ENCODE measurements at regions not wholly inside any gene's neighbourhood (a gene's known extent, or its start where the extent isn't known, plus 50 kb on each side); places are given as distances from the start of the nearest gene placed in this dataset.

DNA sequence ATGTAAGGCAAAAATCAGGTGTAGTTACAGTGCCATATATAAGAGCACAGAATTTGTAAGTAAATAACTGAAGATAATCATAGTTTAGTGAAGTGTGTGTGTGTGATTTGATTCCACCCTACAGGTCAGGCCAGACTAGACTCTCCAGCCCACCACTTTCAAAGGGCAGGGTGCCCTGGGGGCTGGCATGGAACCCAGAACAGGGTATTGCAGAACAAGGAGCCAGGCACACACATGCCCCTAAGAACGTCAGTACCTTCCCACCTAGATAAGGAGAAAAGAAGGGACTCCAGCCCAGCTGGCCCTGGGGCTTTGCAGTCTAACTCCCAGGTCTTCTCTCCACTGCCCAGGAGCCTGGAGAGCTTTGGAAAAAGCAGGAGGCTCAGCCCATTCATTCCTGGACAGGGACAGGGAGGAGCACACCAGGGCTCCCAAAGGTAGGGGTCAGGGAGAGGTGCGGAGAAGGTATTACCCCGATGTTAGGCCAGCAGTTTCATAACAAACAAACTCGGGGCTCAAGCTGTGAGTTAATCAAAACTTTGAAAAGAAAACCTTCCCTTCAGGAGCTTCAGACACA is 149.7 kb upstream of the VANGL1 start:
- DNase-seq (ENCODE audit: low spot score): no peak

DNA sequence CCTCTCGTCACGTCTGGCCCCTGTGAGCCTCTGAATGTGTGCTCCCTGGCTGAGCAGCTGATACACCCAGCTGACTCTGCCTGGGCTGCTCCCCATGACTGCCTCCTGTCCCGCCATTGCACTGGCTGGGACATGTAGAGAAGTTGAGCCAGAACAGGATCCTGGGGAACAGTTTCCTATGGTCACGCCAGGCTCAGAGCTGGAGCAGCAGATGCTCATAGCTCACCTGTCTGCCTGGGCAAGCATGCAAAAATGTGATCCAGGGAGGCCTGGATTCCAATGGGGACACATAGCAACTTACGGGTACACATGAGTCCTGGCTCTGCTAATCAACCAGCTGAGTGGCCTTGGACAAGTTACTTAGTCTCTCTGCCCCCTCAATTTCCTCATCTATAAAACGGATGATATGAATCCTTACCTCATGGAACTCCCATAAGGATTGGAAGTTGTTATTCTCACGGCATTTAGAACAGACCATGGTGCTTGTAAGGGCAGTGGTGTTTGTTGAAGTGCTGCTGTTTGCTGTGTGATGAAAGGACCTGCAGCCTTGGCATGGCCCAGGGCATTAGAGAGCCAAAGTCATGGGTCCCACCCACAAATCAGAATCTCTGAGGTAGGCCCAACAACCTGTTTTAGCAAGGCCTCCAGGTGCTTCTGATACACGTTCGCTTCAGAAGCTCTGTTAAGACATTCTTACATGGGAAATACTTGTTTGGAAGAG is 150.3 kb upstream of the VANGL1 start:
- no peak for DNase-seq (ENCODE audit: low spot score)

DNA sequence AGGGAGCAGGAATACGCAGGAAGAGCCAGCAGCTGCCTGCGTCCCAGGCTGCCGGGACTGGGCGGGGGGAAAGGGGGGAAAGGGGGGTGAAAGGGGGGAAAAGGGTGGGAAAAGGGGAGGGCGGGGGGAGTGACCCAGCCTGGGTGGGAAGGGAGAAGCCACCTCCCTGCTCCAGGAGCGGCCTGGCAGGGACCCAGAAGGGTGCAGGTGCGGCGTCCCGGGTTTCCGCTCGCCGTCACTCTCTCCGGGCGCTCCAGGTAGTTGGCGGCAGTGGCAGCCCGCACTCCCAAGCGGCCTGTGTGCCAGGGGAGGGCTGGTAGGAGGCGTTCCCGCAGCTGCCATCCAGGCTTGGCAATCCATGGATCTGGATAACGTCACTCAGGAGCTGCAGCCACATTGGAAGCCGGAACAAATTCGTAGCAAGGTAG is 141.0 kb upstream of the NGF start:
- DNase-seq (ENCODE audit: low spot score): no peak

DNA sequence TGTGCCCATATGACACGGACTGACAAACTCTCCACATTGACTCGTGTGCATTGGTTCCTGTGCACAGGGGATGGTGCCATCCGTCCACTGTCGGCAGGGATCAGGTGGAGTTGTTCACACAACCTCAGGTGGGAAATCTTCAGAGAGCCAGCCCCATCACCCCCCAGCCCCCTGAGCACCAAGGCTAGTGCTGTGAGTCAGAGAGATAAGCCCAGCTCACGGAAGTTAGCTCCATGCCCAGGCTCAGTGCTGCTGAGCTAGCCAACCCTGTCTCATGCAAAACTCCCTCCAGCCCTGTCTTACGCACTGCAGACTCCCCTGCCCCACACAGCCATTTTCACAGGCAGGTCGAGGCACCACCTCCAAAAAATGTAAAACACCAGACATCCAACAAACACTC is 139.0 kb upstream of the NGF start:
- no peak for DNase-seq (ENCODE audit: low spot score)

DNA sequence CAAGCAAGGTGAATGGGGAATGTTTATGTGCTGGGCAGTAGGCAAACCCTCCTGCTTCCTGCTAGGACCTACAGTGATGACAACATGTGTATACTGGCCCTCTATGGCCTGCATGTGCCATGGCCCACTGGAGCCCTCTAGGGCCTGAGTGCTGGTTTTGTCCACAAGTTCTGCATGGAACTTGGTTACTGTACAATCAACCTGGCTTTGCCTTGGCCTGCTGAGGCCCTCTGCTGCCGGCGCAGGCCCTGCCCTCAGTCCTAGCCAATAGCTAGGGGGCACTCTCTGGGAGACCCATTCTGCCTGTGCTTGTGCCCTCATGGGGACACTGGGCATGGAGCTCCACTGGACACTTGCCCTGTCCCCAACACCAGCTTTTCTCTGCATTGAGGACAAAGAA is 138.6 kb upstream of the NGF start:
- DNase-seq (ENCODE audit: low spot score): peak; percentile 30

DNA sequence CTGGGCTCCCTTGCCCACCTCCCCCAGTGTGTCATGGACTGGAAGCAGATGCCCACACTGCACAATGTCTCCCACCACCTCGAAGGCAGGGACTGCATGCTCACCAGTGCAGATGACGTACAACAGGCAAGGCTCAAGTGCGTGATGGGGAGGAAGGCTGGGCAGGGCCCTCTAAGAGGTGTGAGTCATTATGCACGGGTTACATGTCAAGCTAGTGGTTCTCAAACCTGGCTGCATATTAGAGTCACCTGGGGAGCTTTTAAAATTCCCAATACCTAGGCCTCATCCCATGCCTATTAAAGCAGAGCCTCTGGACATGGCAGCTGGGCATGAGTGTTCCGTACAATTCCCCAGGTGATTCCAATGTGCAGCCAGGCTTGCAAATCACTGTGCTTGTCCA is 137.9 kb upstream of the NGF start:
- no peak for DNase-seq (ENCODE audit: low spot score)

DNA sequence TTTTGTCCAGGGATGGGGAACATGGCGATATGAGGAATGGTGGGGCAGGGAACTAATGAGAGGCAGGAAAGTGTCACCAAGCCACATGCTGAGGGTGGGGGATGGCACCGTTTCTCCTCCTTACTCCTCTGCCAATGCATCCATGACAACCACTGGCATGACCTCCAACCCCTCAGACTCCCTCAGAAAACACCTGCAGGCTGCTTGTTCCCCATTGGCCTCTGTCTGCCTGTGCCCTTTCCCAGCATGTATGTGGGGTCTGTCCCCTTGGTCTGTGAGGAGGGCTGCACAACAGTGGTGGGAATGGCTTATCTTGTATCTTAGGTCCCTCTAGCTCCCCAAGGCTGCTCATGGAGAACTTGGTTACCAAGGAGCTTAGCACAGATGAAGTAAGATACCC is 137.2 kb upstream of the NGF start:
- no peak for DNase-seq (ENCODE audit: low spot score)

DNA sequence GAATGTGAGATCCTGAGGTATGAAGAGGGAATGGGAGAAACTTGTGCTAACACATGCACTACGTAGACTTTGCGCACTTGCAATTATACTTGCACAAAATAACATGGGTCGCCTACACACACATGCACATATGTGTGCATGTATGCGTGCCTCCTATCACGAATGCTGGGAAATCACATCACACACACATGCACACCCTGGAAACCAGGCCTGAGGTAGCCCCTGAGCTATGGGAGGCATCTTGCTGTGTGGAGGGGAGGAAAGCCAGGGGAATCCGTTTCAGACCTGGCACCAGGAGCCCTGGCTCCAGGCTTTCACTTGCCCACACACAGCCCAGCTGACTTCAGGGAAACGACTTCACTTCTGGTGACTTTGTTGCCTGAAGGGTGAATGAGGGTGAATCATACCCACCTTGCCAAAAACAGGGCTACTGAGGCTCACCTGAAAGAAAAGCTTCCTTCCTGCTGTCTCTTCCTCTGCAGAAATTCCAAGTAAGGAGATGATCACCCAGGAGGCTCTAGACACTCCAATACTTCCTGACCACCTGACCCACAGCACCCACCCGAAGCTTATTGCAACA is 136.0 kb upstream of the NGF start:
- DNase-seq (ENCODE audit: low spot score): no peak

DNA sequence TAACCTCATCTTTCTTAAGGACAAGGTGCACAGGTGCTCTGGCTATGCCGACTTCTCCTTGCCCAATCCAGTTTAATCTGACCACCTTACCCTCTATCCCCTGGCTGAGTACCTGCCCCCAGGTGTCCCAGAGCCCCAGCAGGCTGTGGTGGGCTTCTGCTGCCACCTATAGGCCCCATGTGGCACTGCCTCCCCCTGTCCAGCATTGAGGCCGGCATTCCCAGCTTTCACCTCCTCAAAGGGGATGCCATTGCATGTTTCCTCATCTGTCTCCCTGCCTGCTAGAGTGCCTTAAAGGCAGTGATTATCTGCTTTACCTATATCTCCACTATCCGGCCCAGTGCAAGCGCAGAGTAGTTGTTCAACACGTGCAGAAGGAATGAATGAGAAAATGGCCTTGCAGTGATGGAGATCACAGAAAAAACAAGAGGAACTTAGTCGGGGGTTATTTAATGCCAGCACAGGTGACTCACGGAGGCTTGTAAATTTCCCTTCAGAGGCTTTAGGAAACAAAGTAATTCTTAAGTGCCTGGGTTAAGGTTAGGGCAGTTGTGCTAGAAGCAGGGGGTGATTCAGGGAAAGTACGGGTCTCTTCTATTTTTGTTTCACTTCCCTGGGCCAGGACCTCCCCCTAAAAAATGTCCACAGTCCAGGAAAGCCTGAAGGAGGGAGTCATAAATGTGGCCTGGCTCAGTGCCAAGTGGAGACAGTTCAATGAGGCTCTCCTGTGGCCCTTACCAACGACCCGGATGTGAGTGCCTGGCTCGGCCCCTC is 131.8 kb upstream of the NGF start:
- DNase-seq (ENCODE audit: low spot score): peak; percentile 71

DNA sequence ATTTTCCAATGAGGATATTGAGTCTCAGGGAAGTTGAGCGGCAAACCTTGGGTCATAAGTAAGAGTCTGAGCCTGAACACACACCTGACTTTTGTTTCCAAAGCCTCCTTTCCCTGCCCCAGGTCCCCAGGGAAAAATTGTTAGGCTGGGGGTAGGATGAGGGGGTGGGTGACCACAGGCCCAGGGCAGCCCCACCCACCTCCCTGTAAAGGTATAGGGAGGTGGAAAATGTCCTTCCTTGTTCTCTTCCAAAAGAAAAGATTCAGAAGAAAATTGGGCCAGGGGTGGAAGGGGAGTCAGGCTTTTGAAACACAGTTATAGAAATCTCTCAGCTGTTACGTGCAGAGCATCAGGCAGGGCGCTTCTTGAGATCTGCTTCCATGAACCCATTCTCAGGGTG is 129.7 kb upstream of the NGF start:
- DNase-seq (ENCODE audit: low spot score): no peak

DNA sequence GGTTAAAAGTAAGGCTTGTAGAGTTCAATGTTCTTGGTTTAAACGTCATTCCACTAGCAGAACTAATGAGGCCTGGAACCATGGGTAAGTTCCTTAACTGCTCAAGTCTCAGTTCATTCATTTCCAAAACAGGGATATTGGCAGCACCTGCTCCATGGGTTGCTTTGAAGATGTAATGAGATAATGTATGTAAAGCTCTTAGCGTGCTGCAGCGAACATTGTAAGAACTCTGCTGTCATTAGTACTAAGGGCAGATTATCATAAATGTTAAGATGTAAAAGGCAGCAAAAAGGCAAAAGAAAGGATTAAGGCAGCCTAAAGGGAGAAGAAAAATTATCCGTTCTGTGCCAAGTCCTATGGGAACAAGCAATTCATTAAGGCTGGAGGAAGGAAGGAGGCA is 129.1 kb upstream of the NGF start:
- no peak for DNase-seq (ENCODE audit: low spot score)

DNA sequence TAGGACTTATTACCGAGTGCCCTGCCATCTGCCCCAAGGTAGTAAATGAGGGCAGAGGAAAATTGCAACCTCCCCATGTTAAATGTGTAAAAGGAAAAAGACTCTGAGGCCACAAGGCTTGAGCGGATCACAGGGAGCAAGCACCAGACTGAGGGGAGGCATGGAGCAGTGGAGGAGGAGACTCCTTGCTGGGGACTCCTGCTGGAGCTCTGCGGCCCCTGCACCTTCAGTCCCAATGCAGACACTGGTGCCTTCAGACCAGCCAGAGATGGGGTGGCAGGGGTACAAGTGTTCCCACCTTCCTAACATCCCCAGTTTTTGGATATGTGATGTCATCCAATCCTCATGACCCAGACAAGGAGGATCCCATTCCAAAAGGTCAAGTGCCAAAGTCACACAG is 128.4 kb upstream of the NGF start:
- no peak for DNase-seq (ENCODE audit: low spot score)

DNA sequence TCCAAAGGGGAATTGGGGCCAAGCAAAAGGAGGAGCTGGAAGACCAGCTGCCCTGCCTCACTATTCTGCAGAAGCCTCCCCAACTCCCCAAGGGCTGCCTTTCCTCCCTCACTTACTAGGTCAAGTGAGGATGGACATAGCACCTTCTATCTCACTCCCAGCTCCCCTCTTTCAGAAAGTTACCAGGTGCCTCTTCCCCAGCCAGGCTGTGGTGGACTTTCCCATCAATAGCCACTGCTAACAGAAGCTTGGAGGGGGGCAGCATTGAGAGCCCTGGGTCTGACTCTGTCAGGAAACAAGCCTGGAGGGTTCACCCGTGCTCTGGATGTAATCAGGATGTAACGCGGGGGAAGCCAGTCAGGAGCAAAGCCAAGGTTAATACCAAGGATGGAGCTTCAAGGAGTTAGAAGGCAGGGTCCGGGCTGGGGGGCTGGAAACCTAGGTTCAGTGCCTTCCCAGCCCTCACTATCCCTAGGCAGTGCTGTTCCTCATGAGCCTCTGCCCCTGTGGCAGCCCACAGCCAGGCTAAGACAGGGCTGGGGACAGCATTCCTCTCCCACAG is 127.8 kb upstream of the NGF start:
- DNase-seq (ENCODE audit: low spot score): no peak

DNA sequence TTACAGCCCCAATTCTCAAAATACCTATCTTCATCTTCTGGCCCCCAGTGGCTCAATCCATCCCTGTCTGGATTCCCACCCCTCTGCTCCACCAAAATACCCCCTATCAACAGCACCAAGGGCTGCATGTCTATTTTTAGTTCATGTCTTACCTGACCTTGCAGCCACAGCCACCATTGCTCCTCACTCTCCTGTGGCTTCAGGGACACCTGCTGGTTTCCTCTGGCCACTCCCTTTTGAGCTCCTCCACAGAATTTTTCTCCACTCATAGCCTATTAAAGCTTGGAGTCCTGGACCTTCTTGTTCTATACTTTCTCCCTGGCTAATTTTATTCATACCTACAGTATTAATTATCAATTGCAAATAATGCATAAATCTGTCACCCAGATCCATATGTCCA is 125.3 kb upstream of the NGF start:
- no peak for DNase-seq (ENCODE audit: low spot score)

DNA sequence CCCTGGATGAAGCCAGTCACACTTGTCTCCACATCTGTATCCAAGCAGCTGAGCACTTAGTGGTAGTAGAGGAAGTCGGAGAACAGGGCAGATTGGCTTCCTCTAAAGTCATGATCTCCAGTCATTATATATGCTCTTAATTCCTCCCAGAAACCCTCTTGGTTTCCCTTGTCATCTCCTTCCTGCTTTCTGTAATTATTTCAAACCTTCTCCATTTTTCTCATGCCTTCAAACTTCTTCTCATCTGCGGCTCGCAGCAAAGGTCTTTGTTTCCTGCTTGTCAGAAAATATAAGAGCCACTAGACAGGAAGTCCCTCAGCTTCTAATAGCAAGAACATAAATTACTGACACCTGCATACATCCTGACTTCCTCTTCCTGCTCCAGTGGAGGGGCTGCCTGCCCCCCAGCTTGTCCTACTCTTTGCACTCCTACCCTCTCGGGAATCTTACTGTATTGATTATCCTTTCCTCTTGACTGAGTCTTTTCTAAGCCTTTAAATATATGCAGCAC is 124.6 kb upstream of the NGF start:
- no peak for DNase-seq (ENCODE audit: low spot score)

DNA sequence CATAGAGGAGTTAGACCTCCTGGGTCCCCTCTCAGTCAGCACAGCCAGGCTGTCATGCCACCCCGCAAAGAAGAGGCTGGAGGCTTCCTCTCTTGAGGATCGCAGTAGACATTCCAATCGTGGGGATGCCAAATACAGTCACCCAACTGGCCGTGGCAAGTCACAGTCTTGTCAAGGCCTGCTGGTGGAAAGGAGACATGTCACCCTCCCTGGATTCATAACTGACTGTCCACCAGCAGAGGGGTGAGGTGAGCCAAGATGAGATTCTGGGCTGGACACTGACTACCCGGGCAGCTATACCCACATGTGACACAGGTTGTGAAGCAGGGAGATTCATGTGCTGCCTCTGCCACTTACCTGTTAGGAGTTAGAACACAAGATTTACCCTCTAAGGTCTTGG is 123.5 kb upstream of the NGF start:
- DNase-seq (ENCODE audit: low spot score): no peak

DNA sequence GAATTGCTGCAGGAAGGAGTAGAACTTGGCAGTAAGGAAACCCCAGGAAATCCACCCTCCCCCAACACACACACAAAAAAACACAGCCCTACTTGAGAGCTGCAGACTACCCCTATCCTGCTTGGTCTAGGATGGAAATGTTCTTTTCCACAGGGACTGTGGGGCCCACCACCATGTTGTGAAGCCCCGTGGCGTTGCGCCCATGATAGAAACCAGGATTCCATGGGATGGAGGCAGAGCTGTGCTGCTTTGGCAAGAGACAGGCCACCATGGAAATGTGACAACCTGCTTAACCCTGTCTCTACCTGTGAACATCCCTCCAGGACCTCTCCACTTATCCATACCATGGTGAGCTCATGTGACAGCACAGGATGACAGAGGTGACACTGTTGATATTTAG is 121.1 kb upstream of the NGF start:
- no peak for DNase-seq (ENCODE audit: low spot score)

DNA sequence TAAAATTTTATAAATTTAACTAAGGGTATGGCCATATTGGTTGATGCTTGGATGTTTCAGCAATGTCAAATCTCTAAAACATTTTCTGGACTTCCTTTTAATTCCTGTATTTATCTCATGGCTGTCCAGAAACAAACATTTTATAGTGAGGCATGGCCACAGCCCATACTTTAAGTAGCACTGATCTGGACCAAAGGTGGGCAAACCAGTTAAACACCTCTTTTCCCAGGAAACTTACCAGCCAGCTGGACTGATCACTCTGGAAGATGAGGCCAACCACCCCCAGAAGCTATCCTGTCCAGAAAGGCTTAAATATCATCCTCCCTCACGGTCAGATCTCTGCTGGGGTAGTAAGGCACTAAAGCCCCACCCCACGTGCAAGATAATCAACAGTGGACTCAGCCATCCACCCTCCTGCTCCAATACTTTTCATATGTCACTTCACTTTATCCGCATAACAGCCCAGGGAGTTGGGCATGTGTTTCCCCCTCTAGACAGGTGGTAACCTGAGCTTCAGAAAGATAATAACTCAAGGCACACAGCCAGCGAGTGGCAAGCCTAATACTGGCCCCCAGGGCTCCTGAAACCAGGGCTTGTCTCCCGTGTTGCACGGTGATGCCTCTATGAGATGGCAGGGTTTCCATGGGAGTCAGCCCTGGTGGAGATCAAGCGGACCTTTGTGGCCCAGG is 120.5 kb upstream of the NGF start:
- DNase-seq (ENCODE audit: low spot score): no peak

DNA sequence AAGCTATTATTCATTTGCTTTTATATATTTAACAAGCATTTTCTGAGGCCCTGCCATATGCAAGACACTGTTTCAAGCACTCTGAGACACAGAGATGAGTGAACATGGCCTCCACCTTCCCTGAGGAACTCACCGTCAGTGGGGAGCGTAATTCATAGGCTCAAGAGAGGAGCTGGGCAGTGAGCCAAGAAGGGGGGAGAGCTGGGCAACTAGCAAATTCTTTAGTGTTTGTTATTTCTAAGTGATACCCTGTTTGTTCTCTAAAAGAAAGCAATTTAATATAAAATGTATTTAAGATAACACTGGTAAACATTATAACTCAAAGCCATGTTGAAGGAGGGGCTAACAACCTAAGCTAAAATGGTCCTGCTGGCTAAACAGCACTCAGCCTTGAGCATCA is 119.2 kb upstream of the NGF start:
- DNase-seq (ENCODE audit: low spot score): no peak

DNA sequence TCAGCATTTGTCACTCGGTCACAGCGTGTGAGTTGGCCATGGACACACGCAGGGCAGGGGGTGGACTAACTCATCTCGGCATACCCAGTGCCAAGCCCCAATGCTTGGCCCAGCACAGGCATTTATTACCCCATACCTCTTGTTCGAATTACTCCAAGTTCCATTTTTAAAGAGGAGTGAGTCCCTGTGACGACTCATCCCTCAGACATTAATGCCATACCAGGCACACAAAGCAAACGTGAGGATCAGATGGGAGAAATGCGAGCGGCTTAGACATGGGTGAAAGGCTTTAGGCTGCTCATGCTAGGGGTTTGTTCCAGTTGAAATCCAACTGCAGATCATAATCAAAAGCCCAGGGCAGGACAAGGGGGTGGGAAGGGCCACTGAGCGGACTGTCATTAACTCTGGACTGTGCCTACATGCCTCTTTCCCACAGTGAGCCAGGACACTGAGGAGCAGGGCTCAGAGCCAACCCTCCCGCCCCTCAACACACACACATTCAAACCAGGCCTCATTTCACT is 118.5 kb upstream of the NGF start:
- no peak for DNase-seq (ENCODE audit: low spot score)

DNA sequence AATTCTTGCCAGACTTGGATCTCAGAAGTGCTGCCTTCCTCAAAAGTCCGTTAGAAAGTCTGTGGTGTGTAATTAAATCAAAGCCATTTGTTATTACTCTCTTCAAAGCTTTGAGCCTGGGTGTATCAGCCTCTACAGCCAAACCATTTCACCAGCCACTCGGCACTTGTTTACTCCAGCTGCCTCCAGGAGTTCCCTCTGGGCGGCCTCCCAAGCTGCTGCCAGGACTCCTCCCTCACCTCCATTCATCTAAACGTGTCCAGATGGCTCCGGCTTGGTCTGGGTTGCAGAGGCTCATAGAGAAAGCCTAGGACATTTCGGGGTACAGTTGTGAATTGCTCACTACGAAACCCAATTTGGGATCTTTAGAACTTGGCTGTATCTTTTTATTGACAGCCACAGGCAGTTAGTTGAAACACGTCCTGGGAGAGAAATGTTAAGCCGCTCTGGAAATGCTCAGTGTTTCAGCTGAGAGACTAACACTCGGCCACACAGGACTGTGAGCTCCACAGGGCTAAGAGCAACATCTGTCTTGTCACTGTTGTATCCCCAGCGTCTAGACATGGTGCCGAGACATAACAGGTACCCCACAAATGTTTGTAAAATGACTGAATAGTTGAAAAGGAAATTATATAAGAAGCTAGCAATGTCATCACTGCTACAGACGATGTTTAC is 116.9 kb upstream of the NGF start:
- DNase-seq (ENCODE audit: low spot score): peak; percentile 68

All from AG08396 (cell line).